Left ventricle myocardium superior (tissue), 1 donor: ENCODE measurements at regions not wholly inside any gene's neighbourhood (a gene's known extent, or its start where the extent isn't known, plus 50 kb on each side); places are given as distances from the start of the nearest gene placed in this dataset.
"Not testable (repeated sequence)": the region's sequence is repeated elsewhere in the genome, so short reads cannot be mapped to it uniquely, and the experiment has no call there.

Experiments used
- ATAC-seq: fragments of 200-7000 bp; cut with Tn5 transposase; one replicate; pipeline ENCODE4 v1.9.1; 2020; ENCODE audit warnings: mild to moderate bottlenecking, moderate library complexity
- DNase-seq: peaks from one replicate; pipeline ENCODE4 v3.0.0-alpha.2; 2020
- intact Hi-C: fragments of 100-400 bp; cut with micrococcal nuclease; formaldehyde crosslinking; loops from one replicate; pipeline ENCODE4 v1.11.0; 2022
- donor health status: DM: no; HTN: yes; CAD: no; lungs with severe emphysema.

DNA sequence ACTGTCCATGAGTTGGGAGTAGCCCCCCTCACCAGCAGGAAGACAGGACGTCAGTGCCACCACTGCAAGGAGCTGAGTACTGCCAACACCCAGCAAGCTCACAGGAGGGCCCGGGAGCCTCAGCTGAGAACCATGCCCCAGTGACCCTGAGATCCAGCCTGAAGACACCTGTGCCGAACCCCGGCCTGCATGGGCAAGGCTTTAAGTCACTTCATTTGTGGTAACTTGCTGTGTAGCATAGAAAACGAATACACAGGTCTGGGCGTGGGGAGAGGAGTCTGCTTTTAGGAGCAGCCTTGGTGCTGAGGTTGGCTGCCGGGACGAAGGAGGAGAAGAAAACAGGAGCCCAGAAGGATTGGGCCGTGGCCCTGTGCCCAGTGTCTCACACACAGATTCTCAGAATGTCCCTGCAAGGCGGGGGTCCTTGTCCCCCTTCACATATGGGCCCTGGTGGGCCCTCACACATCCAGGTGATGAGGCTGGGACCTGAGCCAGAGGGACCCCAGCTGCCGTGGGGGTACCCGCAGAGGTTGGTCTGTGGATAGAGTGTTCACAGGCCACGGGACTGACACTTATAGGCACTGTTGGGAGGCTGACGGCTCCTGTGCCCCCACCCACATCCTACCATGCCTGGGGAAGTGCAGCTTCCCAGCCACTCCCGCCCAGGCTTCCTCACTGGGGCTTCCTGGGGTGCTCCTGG lies 85.3 kb downstream of the PLXNA1 start:
- intact Hi-C loops = no loop called here

DNA sequence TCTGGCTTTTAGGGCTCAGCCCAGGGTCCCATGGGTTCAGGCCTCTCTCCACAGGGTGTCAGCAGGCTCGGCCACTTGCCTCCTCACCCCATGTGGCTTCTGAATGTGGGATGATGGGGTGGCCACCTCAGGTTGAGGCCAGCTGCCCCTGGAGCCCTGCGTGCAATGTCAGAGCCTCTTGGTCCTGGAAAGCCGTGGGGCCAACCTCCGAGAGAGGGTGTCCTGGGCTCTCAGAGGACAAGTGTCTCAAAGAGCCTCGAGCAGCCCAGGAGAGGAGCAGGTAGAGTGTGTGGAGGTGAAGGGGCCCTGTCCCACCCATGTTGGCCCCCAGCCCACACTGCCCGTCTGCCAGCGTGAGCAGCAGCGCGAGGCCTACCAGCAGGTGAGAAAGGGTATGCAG lies 86.0 kb downstream of the PLXNA1 start:
- DNase-seq (no peak), ATAC-seq (no peak)
- intact Hi-C loops = no loop called here

More for the DNA sequence above, 85.3 kb downstream of the PLXNA1 start:
- ATAC-seq (no peak), DNase-seq (peak; percentile 24)

DNA sequence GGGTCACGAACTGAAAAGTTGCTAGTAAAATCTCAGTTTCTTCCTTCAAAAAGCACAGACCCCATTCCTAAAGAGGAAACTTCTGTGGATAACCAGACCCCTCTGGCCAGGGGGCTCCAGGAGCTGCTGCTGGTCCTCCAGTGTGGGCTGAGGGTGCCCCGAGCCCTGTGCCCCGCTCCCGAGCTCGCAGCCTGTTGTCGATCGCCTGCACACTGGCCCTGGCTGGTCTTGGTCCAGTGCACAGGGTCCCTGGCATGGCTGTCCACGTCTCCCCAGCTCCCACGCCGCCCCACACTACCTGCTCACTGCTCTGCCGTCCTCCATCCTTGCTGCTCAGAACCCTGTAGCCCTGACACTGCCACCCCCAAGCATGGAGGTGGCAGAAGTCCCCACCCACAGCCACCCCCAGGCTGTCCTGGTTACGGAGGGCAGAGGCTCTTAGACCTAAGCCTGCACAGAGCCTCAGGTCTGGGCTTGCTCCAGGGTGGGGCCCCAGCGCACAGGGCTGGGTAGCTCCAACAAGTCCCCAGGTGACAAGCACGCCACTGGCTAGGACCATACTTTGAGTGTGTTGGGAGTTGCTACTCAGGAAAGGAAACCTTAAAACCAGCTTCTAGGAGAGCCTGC lies 87.0 kb downstream of the PLXNA1 start:
- no peak for ATAC-seq
- intact Hi-C loops = no loop called here
- no peak for DNase-seq

DNA sequence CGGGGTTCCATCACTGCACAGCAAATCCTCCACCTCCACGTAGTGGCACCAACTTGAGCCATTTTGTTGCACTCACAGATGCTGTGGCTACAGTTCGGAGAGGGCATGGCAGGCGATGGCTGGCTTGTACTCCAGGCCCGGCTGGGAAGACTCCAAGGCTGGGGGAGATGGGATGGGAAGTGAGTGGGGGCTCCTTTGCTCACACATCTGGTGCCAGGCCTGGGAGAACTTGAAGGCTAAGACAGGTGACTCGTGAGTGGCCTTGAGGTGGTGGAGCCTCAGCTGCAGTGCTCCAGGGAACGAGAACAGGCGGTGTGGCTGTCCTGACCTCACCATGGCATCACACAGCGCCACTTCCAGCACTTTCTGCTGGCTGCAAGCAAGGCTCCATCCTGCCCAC lies 87.9 kb downstream of the PLXNA1 start:
- intact Hi-C loops = no loop called here
- peak; percentile 6 for DNase-seq
- no peak for ATAC-seq

DNA sequence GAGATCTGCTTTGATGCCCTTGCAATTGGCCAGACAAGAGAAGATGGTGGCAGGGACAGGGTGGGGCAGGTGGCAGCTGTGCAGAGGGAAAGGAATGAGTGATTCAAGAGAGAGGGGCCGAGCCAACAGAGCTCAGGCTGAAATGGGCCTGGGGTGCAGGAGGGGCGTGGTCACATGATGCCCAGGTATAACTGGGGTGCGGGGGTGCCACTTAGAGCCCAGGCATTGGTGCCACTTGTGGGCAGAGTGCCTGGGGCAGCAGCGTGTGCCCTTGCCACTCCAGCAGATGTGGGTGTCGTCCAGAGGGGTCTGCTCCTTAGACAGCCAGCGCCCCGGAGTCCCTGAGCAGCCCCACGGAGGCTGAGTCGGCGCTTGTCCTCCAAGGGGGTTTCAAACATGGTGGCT lies 88.7 kb downstream of the PLXNA1 start:
- DNase-seq (peak; percentile 14), ATAC-seq (no peak)
- intact Hi-C loops = no loop called here

DNA sequence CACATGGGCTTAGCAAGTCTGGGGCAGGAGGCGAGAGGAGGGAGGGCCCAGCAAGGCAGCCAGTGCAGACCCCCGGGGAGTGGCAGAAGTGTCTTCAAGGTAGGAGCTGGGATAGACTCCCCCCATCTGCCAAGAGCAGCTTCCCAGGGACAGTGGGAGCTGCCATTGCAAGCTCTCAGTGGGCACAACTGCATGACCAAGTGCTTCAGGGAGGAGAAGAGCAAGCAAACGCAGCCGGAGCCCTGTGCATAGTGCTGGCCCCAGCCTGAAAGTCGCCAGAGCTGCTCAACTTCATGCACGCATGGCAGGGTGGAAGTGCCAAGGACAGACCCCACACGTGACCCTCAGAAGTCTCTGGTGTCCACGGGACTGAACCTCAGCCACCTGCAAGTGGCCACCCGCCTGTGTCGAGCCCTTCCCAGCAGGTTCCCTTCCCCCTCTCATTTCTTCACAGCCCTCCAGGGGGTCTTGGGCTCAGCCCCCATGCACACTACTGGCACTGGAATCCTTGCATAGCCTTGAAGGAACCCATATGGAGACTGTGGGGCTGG lies 89.4 kb downstream of the PLXNA1 start:
- ATAC-seq (no peak), DNase-seq (peak; percentile 13)
- intact Hi-C loops = no loop called here

DNA sequence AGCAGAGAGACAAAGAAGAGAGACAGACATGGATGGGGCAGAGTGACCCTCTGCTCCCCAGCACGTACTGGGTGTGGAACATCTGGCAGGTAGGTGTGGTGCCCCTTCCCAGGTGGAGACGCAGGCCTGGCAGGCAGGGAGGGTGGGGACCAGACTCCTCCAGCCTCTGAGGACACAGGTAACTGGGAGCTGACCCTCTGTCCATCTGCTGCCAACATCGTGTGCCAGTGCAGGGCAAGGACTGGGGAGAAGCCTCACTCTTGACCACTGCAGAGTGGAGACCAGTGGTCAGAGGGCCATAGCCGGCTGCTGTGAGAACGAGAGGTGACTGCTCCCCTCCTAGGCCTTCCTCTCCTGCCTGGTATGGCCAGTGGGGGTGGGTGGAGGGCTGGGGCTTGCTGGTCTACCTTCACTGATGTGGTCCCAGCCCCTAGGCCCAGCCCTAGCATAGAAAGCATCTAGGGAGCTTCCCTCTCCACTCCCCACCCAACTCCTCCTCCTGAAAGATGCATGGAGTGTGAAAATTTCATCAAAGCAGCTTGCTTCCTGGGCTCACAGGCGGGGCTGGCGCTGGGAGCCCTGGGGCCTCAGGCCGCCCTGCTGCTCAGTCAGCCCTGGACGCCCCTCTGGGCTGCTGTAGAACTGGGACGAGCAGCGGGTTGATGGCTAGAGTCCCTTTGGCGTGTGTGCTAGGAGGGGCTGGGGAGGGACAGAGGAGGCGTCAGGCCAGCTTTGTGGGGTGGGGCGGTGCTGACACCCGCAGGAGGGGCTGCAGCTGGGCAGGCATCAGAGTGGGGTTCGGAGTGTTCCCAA lies 90.3 kb downstream of the PLXNA1 start:
- ATAC-seq (peak; percentile 60), DNase-seq (peak; percentile 46)
- intact Hi-C loops = no loop called here

DNA sequence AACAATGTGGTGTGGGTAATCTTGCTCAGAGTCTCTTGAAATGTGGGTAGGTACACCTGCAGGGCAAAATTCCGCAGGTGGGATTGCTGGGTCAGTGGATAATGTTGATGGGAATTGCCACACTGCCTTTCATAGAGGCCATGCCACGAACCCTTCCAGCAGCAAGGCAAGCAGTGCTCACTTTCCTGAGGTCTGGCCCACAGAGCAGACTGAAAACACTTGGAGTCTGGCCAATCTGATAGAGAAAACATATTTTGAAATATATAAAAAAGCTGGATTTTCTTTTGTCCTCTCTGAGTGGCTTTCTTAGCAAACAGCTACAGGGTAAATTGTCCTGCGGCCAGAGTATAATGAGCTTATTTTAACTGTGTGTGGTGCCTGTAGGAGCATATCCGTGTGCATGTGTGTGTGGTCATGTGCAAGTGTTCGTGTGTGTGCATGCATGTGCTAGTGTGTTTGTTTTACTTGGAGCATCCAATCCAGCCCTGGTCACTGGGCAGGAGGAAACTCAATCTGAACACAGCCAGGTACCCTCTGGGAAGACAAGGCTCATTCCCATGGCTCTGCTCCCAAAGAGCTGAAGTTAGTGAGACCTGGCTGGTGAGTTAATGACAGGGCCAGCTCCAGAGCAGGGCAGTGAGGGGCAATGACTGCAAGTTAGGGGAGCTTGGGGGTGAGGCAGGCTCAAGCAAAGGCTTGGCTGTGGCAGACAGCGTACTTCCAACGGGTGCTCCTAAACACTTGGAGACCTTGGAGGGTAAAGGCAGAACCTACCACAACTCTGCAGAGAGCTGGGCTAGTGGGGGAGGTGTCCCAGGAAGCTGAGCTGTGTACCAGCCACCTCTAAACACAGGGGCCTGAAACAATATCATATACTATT lies 91.3 kb downstream of the PLXNA1 start:
- intact Hi-C loops = no loop called here
- DNase-seq = peak; percentile 7
- peak; percentile 43 for ATAC-seq

DNA sequence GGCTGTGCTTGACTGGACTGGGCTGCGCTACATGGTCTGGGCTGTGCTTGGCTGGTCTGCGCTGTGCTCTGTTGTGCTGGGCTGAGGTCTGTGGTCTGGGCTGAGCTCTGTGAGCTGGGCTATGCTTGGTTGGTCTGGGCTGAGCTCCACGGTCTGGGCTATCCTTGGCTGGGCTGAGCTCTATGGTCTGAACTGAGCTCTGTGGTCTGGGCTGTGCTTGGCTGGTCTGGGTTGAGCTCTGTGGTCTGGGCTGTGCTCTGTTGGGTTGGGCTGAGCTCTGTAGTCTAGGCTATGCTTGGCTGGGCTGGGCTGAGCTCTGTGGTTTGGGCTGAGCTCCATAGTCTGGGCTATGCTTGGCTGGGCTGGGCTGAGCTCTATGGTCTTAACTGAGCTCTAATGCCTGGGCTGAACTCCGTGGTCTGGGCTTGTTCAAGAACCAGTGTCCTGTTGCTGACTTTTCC lies 92.0 kb downstream of the PLXNA1 start:
- DNase-seq (peak; percentile 16), ATAC-seq (peak; percentile 51)
- intact Hi-C loops = no loop called here

DNA sequence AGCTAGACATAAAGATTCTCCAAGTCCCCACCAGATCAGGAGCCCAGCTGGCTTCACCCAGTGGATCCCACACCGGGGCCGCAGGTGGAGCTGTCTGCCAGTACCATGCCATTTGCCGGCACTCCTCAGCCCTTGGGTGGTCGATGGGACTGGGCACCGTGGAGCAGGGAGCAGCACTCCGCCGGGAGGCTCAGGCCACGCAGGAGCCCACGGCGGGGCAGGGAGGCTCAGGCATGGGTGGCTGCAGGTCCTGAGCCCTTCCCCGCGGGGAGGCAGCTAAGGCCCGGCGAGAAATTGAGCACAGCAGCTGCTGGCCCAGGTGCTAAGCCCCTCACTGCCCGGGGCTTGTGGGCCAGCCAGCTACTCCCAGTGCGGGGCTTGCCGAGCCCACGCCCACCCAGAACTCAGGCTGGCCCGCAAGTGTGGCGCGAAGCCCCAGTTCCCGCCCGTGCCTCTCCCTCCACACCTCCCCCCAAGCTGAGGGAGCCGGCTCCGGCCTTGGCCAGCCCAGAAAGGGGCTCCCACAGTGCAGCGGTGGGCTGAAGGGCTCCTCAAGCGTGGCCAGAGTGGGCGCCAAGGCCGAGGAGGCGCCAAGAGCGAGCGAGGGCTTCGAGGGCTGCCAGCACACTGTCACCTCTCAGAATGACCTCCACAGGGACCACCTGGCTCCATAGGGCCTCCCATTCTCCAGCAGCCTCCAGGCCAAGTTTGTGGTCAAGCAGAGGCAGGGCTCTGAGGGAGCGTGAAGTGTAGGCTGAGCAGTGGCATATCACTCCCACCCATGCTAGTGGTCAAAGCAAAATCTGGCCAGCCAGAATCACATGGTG lies 93.5 kb downstream of the PLXNA1 start:
- ATAC-seq, intact Hi-C loops: not testable (repeated sequence)
- DNase-seq = peak; percentile 9

DNA sequence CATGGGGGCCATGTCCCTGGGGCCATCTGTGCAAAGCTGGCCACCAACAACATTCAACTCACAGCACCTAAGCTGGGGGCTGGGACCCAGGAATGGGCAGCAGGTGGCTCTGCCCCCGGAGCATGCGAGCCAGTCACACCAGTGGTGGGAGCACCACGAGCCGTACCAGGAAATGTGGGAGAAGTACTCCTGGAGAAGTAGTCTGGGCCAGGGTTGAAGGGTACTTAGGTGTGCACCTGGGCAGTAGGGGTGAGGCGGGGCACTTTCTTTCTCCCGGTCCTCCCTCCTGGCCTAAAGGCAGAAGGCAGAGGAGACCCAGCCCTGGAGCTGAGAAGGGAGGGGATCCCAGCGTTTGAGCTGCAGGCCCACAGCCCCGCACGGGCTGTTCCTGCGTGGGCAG lies 94.2 kb downstream of the PLXNA1 start:
- no peak for ATAC-seq
- DNase-seq = peak; percentile 12
- intact Hi-C loops = no loop called here

DNA sequence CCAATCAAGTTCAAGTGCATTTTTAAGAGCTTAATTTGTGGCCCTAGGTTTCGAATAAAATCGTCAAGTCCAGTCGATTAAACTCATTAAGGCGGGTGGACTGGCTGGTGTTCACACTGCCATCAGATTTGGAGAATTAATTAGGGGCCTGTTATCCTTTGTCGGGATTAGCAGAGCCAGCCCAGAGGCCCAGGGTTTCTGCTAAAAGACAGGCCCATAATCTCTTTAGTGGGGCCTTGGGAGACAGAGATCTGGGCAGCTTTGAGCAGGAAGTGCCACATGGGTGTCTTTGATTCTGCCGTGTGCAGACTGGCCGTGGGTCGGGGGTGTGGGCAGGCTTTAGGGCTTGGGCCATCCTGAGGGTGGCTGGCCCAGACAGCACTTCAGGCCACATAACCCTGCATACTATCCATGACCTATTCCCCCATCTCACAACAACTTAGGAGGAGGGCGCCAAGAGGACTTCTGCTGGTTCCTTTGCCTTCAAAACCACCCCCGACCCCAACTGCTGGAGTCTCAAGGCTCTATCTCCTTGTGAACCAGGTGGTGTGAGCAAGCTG lies 94.7 kb downstream of the PLXNA1 start:
- intact Hi-C loops = no loop called here
- DNase-seq = peak; percentile 4

DNA sequence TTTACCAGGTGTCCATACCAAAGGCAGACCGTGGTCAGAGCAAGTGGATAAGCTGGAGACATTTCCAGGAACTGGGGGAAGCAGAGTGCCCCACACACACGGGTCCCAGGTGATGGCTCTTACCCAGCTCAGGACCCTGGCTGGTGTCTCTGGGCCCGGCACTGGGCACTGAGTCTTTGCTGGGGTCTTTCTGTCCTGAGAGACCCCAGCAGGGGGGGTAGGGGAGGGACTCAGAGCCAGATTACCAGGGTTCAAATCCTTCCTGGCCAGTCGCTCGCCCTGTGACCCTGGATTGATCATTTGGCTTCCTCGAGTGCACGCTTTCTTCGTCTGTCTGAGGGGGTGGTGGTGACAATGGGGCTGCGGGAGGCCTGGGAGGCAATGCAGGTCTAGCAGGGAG lies 95.7 kb downstream of the PLXNA1 start:
- intact Hi-C loops = no loop called here
- DNase-seq = peak; percentile 6
- no peak for ATAC-seq

More for the DNA sequence above, 94.7 kb downstream of the PLXNA1 start:
- ATAC-seq = no peak

DNA sequence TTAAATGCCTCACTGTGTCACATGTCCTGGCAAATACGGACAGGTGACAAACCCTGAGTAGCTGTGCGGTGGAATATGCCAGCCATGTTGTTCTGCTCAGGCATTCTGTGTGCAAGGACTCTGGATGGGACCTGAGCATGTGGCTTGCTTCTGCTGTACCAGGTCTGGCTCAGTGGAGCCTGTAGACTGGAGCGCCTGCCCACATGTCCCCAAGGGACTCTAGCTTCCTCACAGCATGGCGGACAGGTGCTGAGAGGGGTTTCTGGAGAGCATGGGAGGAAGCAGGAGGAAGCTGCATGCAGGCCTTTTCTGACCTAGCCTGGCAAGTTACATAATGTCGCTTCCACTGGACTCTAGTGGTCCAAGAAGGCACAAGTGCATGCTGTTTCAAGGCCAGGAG lies 96.3 kb downstream of the PLXNA1 start:
- ATAC-seq = no peak
- intact Hi-C loops = no loop called here
- peak; percentile 18 for DNase-seq

DNA sequence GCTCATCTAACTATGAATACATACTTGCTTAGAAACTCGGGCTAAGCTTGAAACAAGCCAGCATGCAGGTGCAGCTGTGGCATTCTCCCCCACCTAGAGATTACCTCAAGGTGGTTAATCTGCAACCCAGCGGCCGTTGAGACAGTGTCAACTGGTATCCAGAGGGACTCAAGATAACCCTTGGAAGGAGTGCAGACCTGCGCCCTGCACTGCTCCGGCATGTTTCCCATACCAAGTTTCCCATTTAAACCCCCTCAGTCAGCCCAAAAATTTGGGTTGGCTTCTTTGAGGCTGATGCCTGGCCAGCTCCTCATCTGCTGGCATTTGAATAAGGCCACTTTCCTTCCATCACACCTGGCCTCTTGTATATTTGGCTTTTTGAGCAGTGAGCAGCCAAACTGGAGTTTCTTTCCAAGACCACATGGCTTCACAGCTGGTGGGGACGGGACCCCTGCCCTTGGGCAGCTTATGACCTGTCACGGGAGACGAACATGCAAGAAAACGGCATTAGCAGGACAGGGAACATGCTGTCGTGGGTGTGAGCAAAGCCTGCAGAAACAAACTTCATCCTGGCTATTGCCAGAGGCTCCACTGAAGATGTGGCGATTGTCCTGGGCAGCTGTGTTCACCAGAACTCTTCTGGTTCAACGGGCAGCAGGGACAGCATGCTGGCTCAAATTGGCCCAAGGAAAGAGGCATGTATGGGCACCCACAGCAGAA lies 98.2 kb downstream of the PLXNA1 start:
- intact Hi-C loops = no loop called here
- peak; percentile 13 for DNase-seq
- no peak for ATAC-seq

DNA sequence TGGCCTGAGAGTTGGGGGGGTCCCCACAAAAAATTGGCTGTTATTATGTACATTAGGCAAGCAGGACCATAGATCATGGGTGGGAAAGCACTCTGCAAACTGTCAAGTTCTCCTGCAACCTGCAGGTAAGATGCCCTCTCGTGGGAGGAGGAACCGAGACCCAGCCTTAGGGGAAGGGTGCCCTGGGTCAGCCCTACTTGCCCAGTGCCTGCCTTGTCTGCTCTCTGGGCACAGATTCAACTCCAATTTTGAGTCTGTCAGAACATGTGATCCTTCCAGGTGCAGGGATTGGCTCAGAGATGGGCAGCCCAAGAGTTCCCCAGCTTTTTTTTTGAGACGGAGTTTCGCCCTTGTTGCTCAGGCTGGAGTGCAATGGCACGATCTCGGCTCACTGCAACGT lies 99.2 kb downstream of the PLXNA1 start:
- DNase-seq (peak; percentile 1), ATAC-seq (no peak)
- intact Hi-C loops = no loop called here

DNA sequence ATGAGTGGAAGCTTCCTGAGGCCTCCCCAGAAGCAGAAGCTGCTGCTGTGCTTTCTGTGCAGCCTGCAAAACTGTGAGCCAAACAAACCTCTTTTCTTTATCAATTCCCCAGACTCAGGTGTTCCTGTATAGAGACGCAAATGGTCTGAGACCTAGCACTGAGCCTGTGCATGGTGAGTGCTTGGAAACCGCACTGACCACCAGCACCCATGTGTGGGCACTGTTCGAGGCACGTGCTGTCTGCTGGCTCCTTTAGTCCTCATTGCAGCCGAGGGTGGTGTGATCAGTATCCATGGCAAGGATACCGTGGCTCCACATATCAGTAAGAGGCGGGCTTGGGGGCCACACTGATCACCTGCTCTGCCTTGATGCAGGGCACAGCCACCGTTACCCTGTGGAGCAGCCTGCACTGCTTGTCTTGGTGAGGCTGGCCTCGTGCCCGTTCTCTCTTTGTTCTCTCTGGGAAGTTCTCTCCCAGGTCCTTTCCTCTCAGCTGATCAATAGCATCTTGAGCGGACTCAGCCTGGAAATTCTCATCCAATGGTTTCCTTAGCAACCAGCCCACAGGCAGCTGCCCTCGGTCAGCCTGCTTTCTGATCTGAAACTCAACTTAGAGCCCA lies 101.0 kb downstream of the PLXNA1 start:
- intact Hi-C loops = no loop called here
- peak; percentile 21 for DNase-seq
- ATAC-seq = no peak
